ENCODE measurements at regions not wholly inside any gene's neighbourhood (a gene's known extent, or its start where the extent isn't known, plus 50 kb on each side); places are given as distances from the start of the nearest gene placed in this dataset.

- no peak overlapping the region for H3K4me2 ChIP-seq (ENCODE audit: low read length)
- no peak for DNase-seq (ENCODE audit: low read depth, low spot score)
- H3K4me3 ChIP-seq (replicated peaks in 1 of 2; ENCODE audit: low read depth in 1 of 2, low read length in 2 of 2) = no peak overlapping the region
- no peaks in the 10 kb centered on the region for H4K20me1 ChIP-seq (ENCODE audit: insufficient read depth)
- no peaks in the 10 kb centered on the region for H3K9me2 ChIP-seq (ENCODE audit: insufficient read depth)
- CTCF ChIA-PET = no interaction called here
- RAD21 ChIA-PET (ENCODE audit: low non-redundant PET in 1 of 2, low total read pairs in 2 of 2, uncharacterized antibody in 2 of 2, unreplicated experiment in 2 of 2) = no interaction called here
- H3K9ac ChIP-seq (ENCODE audit: low read length) = no peak overlapping the region
- POLR2A ChIA-PET = no interaction called here
- no peak overlapping the region for H2AFZ ChIP-seq (ENCODE audit: low read depth, low read length, poor library complexity, severe bottlenecking)
- no peaks in the 10 kb centered on the region for H3K4me1 ChIP-seq (ENCODE audit: control insufficient read depth in 1 of 2, insufficient read depth in 2 of 2, low read length in 2 of 2)
- H3K9me3 ChIP-seq (ENCODE audit: control insufficient read depth in 1 of 2, insufficient read depth in 1 of 2, low read depth in 1 of 2, low read length in 2 of 2) = no peaks in the 10 kb centered on the region
- ATAC-seq = no peak
- no peaks in the 10 kb centered on the region for H3K27me3 ChIP-seq (ENCODE audit: insufficient read depth, low read length)
- intact Hi-C loops (cut with micrococcal nuclease) = no loop called here
- H3K36me3 ChIP-seq (ENCODE audit: control insufficient read depth in 1 of 2, insufficient read depth in 2 of 2, low read length in 2 of 2) = no peaks in the 10 kb centered on the region
- H3K79me2 ChIP-seq (ENCODE audit: insufficient read depth, low read length) = no peaks in the 10 kb centered on the region
- H3K27ac ChIP-seq (ENCODE audit: low read depth, low read length) = no peak overlapping the region
- no TSS peak for BruUV-seq (replicated peaks)
- TF ChIP-seq JUND (IDR thresholded peaks at IDR 0.05) = no peak
- TF ChIP-seq REST (IDR thresholded peaks at IDR 0.05; ENCODE audit: low read depth) = no peak
- TF ChIP-seq MAX (IDR thresholded peaks at IDR 0.05) = no peak
- TF ChIP-seq SIN3A (IDR thresholded peaks at IDR 0.05; ENCODE audit: low read depth) = no peak
- TF ChIP-seq CEBPB (IDR thresholded peaks at IDR 0.05; ENCODE audit: low read depth) = no peak
- no peak for TF ChIP-seq ZFX (IDR thresholded peaks at IDR 0.05)
- TF ChIP-seq EZH2phosphoT487 (IDR thresholded peaks at IDR 0.05; ENCODE audit: borderline replicate concordance) = no peak
- no peak for TF ChIP-seq TCF7L2 (IDR thresholded peaks at IDR 0.05; ENCODE audit: borderline replicate concordance, extremely low read depth, insufficient read depth, insufficient read length)
- TF ChIP-seq SRF (IDR thresholded peaks at IDR 0.05; ENCODE audit: low read depth) = no peak
- TF ChIP-seq ZBTB33 (IDR thresholded peaks at IDR 0.05; ENCODE audit: extremely low read depth, insufficient replicate concordance, low read length) = no peak
- no peak for TF ChIP-seq SP1 (IDR thresholded peaks at IDR 0.05; ENCODE audit: low read depth)
- TF ChIP-seq EGR1 (IDR thresholded peaks at IDR 0.05; ENCODE audit: low read depth) = no peak
- no peak for TF ChIP-seq EZH2 (IDR thresholded peaks at IDR 0.05)
- no peak for TF ChIP-seq CTCF (IDR thresholded peaks at IDR 0.05 in 2 of 3, conservative IDR thresholded peaks at IDR 0.05 in 1 of 3; ENCODE audit: borderline replicate concordance in 1 of 3, insufficient read depth in 1 of 3, low read depth in 2 of 3, low read length in 2 of 3)
- TF ChIP-seq RAD21 (IDR thresholded peaks at IDR 0.05; ENCODE audit: low read depth) = no peak
- no peak for TF ChIP-seq ATF3 (IDR thresholded peaks at IDR 0.05)
Observed at GRCh38 chr13:73945871-73946270, 188.3 kb downstream of the KLF12 start.

Measured in HCT116 (cell line).